ENCODE measurements at regions not wholly inside any gene's neighbourhood (a gene's known extent, or its start where the extent isn't known, plus 50 kb on each side); places are given as distances from the start of the nearest gene placed in this dataset.

GRCh38 chr14:75365116-75365515, 62.7 kb upstream of the JDP2 start:
- Histone ChIP-seq H3K4me1 (replicated peaks) (peaks cover 5% of the 10 kb centered on the region), H3K9me3 (no peaks in the 10 kb centered on the region), H3K36me3 (no peaks in the 10 kb centered on the region), H3K4me3 (no peak overlapping the region), H3K27me3 (replicated peaks; ENCODE audit: insufficient read depth) (no peaks in the 10 kb centered on the region), H3K27ac (no peak overlapping the region)
- no peak for TF ChIP-seq POLR2A (IDR thresholded peaks at IDR 0.05)
- TF ChIP-seq CTCF (IDR thresholded peaks at IDR 0.05) = no peak
- TF ChIP-seq POLR2AphosphoS5 (IDR thresholded peaks at IDR 0.05) = no peak
- intact Hi-C loops (cut with DNase I) = no loop called here
- DNase-seq (ENCODE audit: low spot score) = no peak
- WGBS = 86% methylated on average over 2 of the region's 2 CpGs

GRCh38 chr14:75366963-75367362, 60.9 kb upstream of the JDP2 start:
- no peaks in the 10 kb centered on the region for H3K36me3 ChIP-seq
- no peak overlapping the region for H3K4me3 ChIP-seq
- peaks cover 2% of the 10 kb centered on the region for H3K4me1 ChIP-seq (replicated peaks)
- H3K9me3 ChIP-seq = no peaks in the 10 kb centered on the region
- 49% methylated on average over 5 of the region's 5 CpGs for WGBS
- TF ChIP-seq POLR2AphosphoS5 (IDR thresholded peaks at IDR 0.05) = no peak
- TF ChIP-seq CTCF (IDR thresholded peaks at IDR 0.05) = no peak
- no peak for TF ChIP-seq POLR2A (IDR thresholded peaks at IDR 0.05)
- H3K27ac ChIP-seq = no peak overlapping the region
- no peaks in the 10 kb centered on the region for H3K27me3 ChIP-seq (replicated peaks; ENCODE audit: insufficient read depth)
- intact Hi-C loops (cut with DNase I) = no loop called here
- no peak for DNase-seq (ENCODE audit: low spot score)

DNA sequence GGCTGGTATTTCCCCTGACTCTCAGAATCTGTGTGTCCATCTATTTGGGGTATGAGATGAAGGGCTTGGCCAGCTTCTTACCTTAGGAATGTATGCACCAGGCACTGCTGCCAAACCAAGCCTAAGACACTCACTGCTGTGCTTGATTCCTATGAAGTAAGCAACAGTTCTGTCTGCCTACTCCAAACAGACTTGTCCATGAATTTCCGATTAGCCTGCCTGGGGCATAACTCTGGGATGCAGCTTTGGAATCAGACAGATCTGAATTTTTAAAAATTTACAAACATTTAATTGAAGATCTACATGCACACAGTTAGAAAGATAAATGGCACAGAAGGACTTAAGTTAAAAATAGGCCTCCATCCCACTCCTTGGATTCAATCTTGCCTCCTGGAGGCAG, 59.5 kb upstream of the JDP2 start:
- DNase-seq (ENCODE audit: low spot score) = no peak

GRCh38 chr14:75369506-75369905, 58.3 kb upstream of the JDP2 start:
- Histone ChIP-seq H3K27me3 (replicated peaks; ENCODE audit: insufficient read depth) (no peaks in the 10 kb centered on the region), H3K4me1 (replicated peaks) (no peaks in the 10 kb centered on the region), H3K9me3 (no peaks in the 10 kb centered on the region), H3K36me3 (no peaks in the 10 kb centered on the region), H3K27ac (no peak overlapping the region), H3K4me3 (no peak overlapping the region)
- no peak for DNase-seq (ENCODE audit: low spot score)
- intact Hi-C loops (cut with DNase I) = no loop called here
- TF ChIP-seq POLR2AphosphoS5 (IDR thresholded peaks at IDR 0.05) (no peak), POLR2A (IDR thresholded peaks at IDR 0.05) (no peak), CTCF (IDR thresholded peaks at IDR 0.05) (no peak)
- 82% methylated on average over 1 of the region's 1 CpG for WGBS

More for the DNA sequence above, 59.5 kb upstream of the JDP2 start:
- intact Hi-C loops (cut with DNase I) = no loop called here
- Histone ChIP-seq H3K27me3 (replicated peaks; ENCODE audit: insufficient read depth) (no peaks in the 10 kb centered on the region), H3K9me3 (no peaks in the 10 kb centered on the region), H3K4me3 (no peak overlapping the region), H3K4me1 (replicated peaks) (no peaks in the 10 kb centered on the region), H3K27ac (no peak overlapping the region), H3K36me3 (no peaks in the 10 kb centered on the region)
- WGBS = 100% methylated on average over 1 of the region's 1 CpG
- TF ChIP-seq POLR2AphosphoS5 (IDR thresholded peaks at IDR 0.05) = no peak
- TF ChIP-seq CTCF (IDR thresholded peaks at IDR 0.05) = no peak
- no peak for TF ChIP-seq POLR2A (IDR thresholded peaks at IDR 0.05)

- intact Hi-C loops (cut with DNase I) = no loop called here
- Histone ChIP-seq H3K27ac (no peak overlapping the region), H3K36me3 (no peaks in the 10 kb centered on the region), H3K4me1 (replicated peaks) (no peaks in the 10 kb centered on the region), H3K27me3 (replicated peaks; ENCODE audit: insufficient read depth) (no peaks in the 10 kb centered on the region), H3K4me3 (no peak overlapping the region), H3K9me3 (no peaks in the 10 kb centered on the region)
- WGBS = 95% methylated on average over 2 of the region's 2 CpGs
- TF ChIP-seq POLR2AphosphoS5 (IDR thresholded peaks at IDR 0.05) = no peak
- no peak for TF ChIP-seq POLR2A (IDR thresholded peaks at IDR 0.05)
- TF ChIP-seq CTCF (IDR thresholded peaks at IDR 0.05) = no peak
- no peak for DNase-seq (ENCODE audit: low spot score)
These were observed 57.2 kb upstream of the JDP2 start for GRCh38 chr14:75370416-75371205.
